VCaP (cell line): ENCODE measurements at regions not wholly inside any gene's neighbourhood (a gene's known extent, or its start where the extent isn't known, plus 50 kb on each side); places are given as distances from the start of the nearest gene placed in this dataset.

ENCODE experiments used
- H3K27ac ChIP-seq: fragments of 450-650 bp; 2 replicates; pipeline ENCODE4 v1.5.1; 2017
- TF ChIP-seq, protein P1 (sequence below): fragments of 450-650 bp; conservative IDR thresholded peaks from 2 replicates; pipeline ENCODE4 v1.5.1; 2017; ENCODE audit warnings: mild to moderate bottlenecking, moderate library complexity

DNA sequence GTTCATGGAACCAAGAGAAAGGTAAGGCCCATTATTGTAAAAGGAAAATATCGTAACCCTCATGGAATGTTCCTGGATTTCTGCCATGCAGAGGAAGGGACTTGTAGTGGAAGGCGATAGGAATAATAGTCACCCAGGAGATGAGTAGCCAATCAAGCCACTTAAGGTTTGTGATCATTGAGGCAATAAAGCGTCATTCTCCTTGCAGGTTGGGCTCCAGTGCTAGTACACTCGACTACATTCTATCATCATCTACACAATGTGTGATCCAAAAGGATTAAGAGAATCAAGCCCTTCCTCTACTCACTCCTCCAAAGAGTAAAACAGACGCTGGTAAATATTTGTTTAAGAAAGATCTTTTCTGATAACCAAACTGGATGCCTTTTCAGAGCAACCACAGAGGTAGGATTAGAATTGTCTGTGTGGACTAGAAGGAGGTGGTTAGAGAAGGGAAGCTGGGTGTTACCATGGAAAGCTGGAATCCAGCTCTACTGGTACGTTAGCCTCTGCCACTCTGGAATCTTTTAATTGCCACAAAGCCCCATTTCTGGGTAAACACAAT, 245.7 kb downstream of the IKZF2 start:
- peak overlapping the region; percentile 80 for H3K27ac ChIP-seq
- TF ChIP-seq, protein P1, sequence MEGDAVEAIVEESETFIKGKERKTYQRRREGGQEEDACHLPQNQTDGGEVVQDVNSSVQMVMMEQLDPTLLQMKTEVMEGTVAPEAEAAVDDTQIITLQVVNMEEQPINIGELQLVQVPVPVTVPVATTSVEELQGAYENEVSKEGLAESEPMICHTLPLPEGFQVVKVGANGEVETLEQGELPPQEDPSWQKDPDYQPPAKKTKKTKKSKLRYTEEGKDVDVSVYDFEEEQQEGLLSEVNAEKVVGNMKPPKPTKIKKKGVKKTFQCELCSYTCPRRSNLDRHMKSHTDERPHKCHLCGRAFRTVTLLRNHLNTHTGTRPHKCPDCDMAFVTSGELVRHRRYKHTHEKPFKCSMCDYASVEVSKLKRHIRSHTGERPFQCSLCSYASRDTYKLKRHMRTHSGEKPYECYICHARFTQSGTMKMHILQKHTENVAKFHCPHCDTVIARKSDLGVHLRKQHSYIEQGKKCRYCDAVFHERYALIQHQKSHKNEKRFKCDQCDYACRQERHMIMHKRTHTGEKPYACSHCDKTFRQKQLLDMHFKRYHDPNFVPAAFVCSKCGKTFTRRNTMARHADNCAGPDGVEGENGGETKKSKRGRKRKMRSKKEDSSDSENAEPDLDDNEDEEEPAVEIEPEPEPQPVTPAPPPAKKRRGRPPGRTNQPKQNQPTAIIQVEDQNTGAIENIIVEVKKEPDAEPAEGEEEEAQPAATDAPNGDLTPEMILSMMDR: no peak

DNA sequence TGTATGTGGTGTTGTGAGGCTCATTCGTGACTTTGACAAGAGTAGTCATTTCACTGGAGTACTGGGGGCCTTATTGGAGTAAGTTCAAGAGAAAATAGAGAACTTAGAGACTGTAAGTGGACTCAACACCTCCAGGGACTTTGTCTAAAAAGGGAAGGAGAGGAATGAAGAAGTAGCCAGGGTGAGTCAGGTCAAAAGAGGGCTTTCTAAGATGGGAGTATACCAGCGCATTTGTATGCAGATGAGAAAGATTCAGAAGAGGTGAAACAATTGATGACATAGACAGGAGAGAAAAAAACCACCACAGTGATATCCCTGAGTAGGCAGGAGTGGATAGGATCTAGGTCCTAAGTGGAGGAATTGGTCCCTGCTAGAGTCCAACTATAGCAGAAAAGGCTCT, 246.8 kb downstream of the IKZF2 start:
- peak overlapping the region; percentile 80 for H3K27ac ChIP-seq
- TF ChIP-seq, protein P1: no peak

DNA sequence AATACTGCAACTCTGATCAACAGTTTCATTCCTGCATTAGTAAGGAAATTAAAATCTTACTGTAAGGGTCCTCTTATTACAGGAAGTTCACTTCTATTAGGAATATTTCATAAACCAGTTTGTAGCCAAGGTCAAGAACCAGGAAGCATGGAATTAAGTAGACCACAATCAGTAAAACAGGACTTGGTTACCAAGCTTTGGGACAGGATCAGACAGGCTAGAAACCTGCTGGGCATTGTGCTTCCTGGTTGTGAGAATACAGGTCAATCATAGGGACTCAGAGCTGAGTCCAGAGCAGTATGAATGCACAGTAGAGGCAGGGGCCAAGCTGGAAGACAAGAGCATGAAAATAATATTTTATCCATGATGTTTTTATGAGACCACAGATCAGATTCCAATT, 248.0 kb downstream of the IKZF2 start:
- no peak overlapping the region for H3K27ac ChIP-seq
- TF ChIP-seq, protein P1: no peak

DNA sequence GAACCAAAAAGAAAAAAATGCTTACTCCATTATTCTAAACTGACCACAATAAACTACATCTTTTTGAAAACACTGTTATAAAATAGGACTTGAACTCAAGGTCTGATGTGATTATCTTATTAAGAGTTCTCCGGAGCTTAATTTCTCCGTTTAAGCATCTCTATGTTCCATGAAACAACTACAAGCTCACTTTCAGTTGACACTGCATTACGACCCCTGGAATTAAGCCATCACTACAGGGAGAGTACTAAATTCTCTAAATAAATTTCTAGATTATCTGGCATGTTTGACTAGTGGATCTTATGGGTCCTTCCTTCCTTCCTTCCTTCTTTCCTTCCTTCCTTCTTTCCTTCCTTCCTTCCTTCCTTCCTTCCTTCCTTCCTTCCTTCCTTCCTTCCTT, 249.0 kb downstream of the IKZF2 start:
- no peak overlapping the region for H3K27ac ChIP-seq

DNA sequence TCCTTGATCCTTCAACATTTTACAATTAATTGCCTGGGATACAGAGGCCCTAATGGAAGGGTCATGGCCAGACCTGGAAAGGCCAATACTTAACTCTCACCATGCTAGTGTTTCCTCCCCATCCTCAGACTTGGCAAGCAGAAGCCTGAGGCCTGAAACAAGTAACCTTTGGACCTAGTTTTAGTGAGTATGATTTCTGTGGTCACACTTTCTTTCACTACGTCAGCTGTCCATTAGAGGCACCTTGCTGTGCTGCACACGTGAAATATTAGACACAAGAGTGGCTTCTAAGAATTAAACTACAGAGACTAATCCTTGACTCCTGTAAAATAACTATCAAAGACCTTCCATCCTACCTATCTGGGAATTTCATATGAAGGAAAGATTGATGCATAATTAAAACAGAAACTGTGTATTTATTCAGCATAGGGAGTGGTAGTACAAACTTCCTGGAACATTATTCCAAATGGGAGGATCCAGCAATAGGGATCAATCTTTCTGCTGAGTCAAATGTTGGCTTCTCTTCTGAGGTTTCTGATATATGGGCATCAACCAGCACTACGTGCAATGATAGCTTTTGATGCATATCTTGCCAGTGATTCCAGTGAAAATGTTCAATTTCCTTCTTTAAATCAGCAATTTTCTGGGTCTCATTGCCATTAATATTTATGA, 249.7 kb downstream of the IKZF2 start:
- no peak overlapping the region for H3K27ac ChIP-seq
- TF ChIP-seq, protein P1: no peak

More for the DNA sequence above, 249.0 kb downstream of the IKZF2 start:
- TF ChIP-seq, protein P1: no peak

DNA sequence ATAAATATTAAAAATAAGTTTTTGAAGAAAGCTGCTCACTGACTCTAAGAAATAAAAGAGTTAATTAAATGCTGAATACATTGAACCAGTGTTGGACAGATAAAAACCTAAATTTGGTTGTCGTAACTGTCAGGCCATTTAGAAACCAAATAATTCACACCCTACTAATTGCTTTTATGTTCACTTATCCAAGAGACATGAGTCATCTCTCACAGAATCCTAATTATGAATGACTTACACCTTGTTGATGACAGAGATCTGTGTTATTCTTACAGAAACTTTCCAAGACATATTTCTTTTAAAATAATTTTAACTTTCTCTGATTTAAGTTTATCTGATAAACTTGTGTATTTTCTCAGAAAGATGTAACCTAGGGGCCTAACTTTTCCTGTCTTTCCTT, 250.7 kb downstream of the IKZF2 start:
- TF ChIP-seq, protein P1: no peak

DNA sequence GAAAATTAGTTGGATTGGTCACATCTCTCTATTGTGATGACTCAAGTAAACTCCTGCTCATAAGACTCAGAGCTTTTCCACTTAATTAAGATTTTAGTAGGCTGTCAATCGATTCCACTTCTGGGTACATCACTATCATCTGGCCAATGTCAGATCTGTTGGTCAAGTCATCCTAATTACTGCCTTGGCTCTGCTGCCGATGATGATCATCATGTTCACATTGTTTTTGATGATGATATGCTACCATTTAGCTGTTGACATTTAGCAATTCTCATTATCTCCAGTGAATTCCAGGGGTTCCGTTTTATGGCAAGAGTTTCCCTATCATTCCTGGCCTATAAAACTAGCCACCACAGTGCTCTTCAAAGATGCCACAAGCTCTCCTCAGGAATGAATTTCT, 253.4 kb downstream of the IKZF2 start:
- H3K27ac ChIP-seq: no peak overlapping the region
- TF ChIP-seq, protein P1: no peak

More for the DNA sequence above, 250.7 kb downstream of the IKZF2 start:
- H3K27ac ChIP-seq: no peak overlapping the region
